ENCODE measurements at regions not wholly inside any gene's neighbourhood (a gene's known extent, or its start where the extent isn't known, plus 50 kb on each side); places are given as distances from the start of the nearest gene placed in this dataset.

- ATAC-seq (no peak), FAIRE-seq (no peak), DNase-seq (no peak)
- H3K36me3 ChIP-seq, result no peaks in the 10 kb centered on the region
- no peak for TF ChIP-seq CTCF (IDR thresholded peaks at IDR 0.05)
- intact Hi-C loops (cut with DNase I), result no loop called here
- no peak overlapping the region for H3K27ac ChIP-seq
- 62 to 75% methylated on average over 3 of the region's 3 CpGs for WGBS, 2 donors
- no peaks in the 10 kb centered on the region for H3K9me3 ChIP-seq
- no peak overlapping the region for H3K4me3 ChIP-seq
- no peaks in the 10 kb centered on the region for H3K4me1 ChIP-seq
- no peaks in the 10 kb centered on the region for H3K27me3 ChIP-seq
These were observed 1023.5 kb upstream of the CELF2 start for GRCh38 chr10:9994131-9994530.

DNA sequence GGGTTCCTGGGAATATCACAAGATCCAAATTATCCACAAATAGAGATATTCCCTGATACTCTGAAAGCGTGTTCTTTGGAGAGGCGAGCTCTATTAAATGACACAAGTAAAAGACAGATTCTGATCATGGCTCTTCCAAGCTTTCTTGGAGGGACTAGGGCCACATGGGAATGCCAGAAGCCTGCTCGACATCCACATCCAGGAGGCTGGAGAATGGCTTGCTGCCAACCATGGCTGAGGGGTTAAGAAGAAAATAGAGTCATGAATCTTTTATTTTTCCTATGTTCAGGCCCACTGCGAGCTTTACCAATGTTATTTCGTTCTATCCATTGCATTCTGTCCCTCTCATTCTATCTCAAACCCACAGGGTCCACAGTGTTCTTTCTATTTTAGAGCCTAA, 1018.0 kb upstream of the CELF2 start:
- DNase-seq, result no peak
- ATAC-seq, result no peak
- intact Hi-C loops (cut with DNase I), result no loop called here
- Histone ChIP-seq H3K27ac (no peak overlapping the region), H3K27me3 (no peaks in the 10 kb centered on the region), H3K36me3 (no peaks in the 10 kb centered on the region), H3K9me3 (no peaks in the 10 kb centered on the region), H3K4me3 (no peak overlapping the region), H3K4me1 (no peaks in the 10 kb centered on the region)
- WGBS, 2 donors, result 66 to 70% methylated on average over 5 of the region's 5 CpGs
- FAIRE-seq, result no peak
- TF ChIP-seq CTCF (IDR thresholded peaks at IDR 0.05), result no peak

- no peak for TF ChIP-seq CTCF (IDR thresholded peaks at IDR 0.05)
- 72 to 76% methylated on average over 6 of the region's 6 CpGs for WGBS, 2 donors
- ATAC-seq, result no peak
- H3K4me3 ChIP-seq, result no peak overlapping the region
- no peak for FAIRE-seq
- H3K27ac ChIP-seq, result no peak overlapping the region
- no peaks in the 10 kb centered on the region for H3K4me1 ChIP-seq
- no peaks in the 10 kb centered on the region for H3K9me3 ChIP-seq
- intact Hi-C loops (cut with DNase I), result no loop called here
- H3K27me3 ChIP-seq, result peaks cover 0 to 3% (median 0%) of the 10 kb centered on the region in 4 donors
- no peaks in the 10 kb centered on the region for H3K36me3 ChIP-seq
- DNase-seq, result no peak
These were observed 1009.7 kb upstream of the CELF2 start for GRCh38 chr10:10007957-10008356.

- DNase-seq (no peak), FAIRE-seq (no peak), ATAC-seq (no peak)
- no peak for TF ChIP-seq CTCF (IDR thresholded peaks at IDR 0.05)
- Histone ChIP-seq H3K36me3 (no peaks in the 10 kb centered on the region), H3K27me3 (no peaks in the 10 kb centered on the region), H3K9me3 (no peaks in the 10 kb centered on the region), H3K27ac (no peak overlapping the region), H3K4me1 (no peaks in the 10 kb centered on the region), H3K4me3 (no peak overlapping the region)
- 54 to 70% methylated on average over 2 of the region's 2 CpGs for WGBS, 2 donors
- intact Hi-C loops (cut with DNase I), result no loop called here
These were observed 1007.3 kb upstream of the CELF2 start for GRCh38 chr10:10010397-10010796.

GRCh38 chr10:10014846-10015245, 1002.8 kb upstream of the CELF2 start:
- no peaks in the 10 kb centered on the region for H3K36me3 ChIP-seq
- ATAC-seq (no peak), DNase-seq (no peak), FAIRE-seq (no peak)
- no peak for TF ChIP-seq CTCF (IDR thresholded peaks at IDR 0.05)
- H3K27ac ChIP-seq, result no peak overlapping the region
- no peaks in the 10 kb centered on the region for H3K27me3 ChIP-seq
- 74 to 79% methylated on average over 1 of the region's 1 CpG for WGBS, 2 donors
- H3K9me3 ChIP-seq, result no peaks in the 10 kb centered on the region
- H3K4me1 ChIP-seq, result no peaks in the 10 kb centered on the region
- intact Hi-C loops (cut with DNase I), result no loop called here
- no peak overlapping the region for H3K4me3 ChIP-seq
